Stimulated activated CD4-positive, alpha-beta T cell treated with anti-CD3 and anti-CD28 coated beads, Interleukin-2, amount 100 ng/mL, for 48 hours (primary cell): ENCODE measurements at regions not wholly inside any gene's neighbourhood (a gene's known extent, or its start where the extent isn't known, plus 50 kb on each side); places are given as distances from the start of the nearest gene placed in this dataset.
"Not testable (repeated sequence)": the region's sequence is repeated elsewhere in the genome, so short reads cannot be mapped to it uniquely, and the experiment has no call there.

Experiments used
- DNase-seq, 2 donors: peaks; one replicate each; pipeline ENCODE4 v3.0.0-alpha.2; 2020

- not testable (repeated sequence) for DNase-seq
Observed at GRCh38 chr2:111291566-111291965, 170.9 kb downstream of the BCL2L11 start.

GRCh38 chr2:111292232-111292968 is 171.7 kb downstream of the BCL2L11 start:
- DNase-seq, result not testable (repeated sequence)

GRCh38 chr2:111294699-111295098 is 174.0 kb downstream of the BCL2L11 start:
- not testable (repeated sequence) for DNase-seq

GRCh38 chr2:111296122-111296804 is 175.5 kb downstream of the BCL2L11 start:
- DNase-seq, result not testable (repeated sequence)

- DNase-seq, result not testable (repeated sequence)
Observed at GRCh38 chr2:111297128-111297527, 176.4 kb downstream of the BCL2L11 start.

GRCh38 chr2:111298927-111299326 is 178.2 kb downstream of the BCL2L11 start:
- not testable (repeated sequence) for DNase-seq

GRCh38 chr2:111299635-111300034 is 178.9 kb downstream of the BCL2L11 start:
- DNase-seq, result not testable (repeated sequence)

- not testable (repeated sequence) for DNase-seq
Observed at GRCh38 chr2:111301677-111302076, 181.0 kb downstream of the BCL2L11 start.

- not testable (repeated sequence) for DNase-seq
Observed at GRCh38 chr2:111302397-111303218, 181.9 kb downstream of the BCL2L11 start.

- not testable (repeated sequence) for DNase-seq
Observed at GRCh38 chr2:111307302-111307701, 186.6 kb downstream of the BCL2L11 start.

- not testable (repeated sequence) for DNase-seq
Observed at GRCh38 chr2:111309231-111310075, 188.7 kb downstream of the BCL2L11 start.

GRCh38 chr2:111310395-111310794 is 189.7 kb downstream of the BCL2L11 start:
- DNase-seq, result not testable (repeated sequence)

GRCh38 chr2:111311568-111311967 is 190.9 kb downstream of the BCL2L11 start:
- DNase-seq, result not testable (repeated sequence)

GRCh38 chr2:111312897-111313607 is 192.3 kb downstream of the BCL2L11 start:
- DNase-seq, result not testable (repeated sequence)

GRCh38 chr2:111313711-111314110 is 193.0 kb downstream of the BCL2L11 start:
- not testable (repeated sequence) for DNase-seq

- DNase-seq, result not testable (repeated sequence)
Observed at GRCh38 chr2:111315188-111315917, 194.6 kb downstream of the BCL2L11 start.

GRCh38 chr2:111316221-111316741 is 195.6 kb downstream of the BCL2L11 start:
- DNase-seq, result not testable (repeated sequence)

- not testable (repeated sequence) for DNase-seq
Observed at GRCh38 chr2:111316881-111317549, 196.3 kb downstream of the BCL2L11 start.

- not testable (repeated sequence) for DNase-seq
Observed at GRCh38 chr2:111319552-111319951, 198.8 kb downstream of the BCL2L11 start.

- DNase-seq, result not testable (repeated sequence)
Observed at GRCh38 chr2:111320264-111320663, 199.6 kb downstream of the BCL2L11 start.
